AG04450 (cell line): ENCODE measurements at regions not wholly inside any gene's neighbourhood (a gene's known extent, or its start where the extent isn't known, plus 50 kb on each side); places are given as distances from the start of the nearest gene placed in this dataset.

Experiments used
- CTCF ChIA-PET: fragments of 300-600, 350-600 bp; formaldehyde crosslinking; extraction: SDS; loops from one replicate; lab custom pipeline; 2022; ENCODE audit warnings: antibody characterized with exemption, inconsistent platforms; lab: Charles Lee
- POLR2A ChIA-PET: fragments of 350-600 bp; formaldehyde crosslinking; extraction: SDS; loops from one replicate; lab custom pipeline; 2021; ENCODE audit warnings: antibody characterized with exemption, inconsistent platforms; lab: Yijun Ruan, JAX
- DNase-seq: peaks from one replicate; pipeline ENCODE4 v3.0.0-alpha.2; 2011; ENCODE audit warnings: low read depth, low spot score
- H3K27ac ChIP-seq: one replicate; pipeline ENCODE4 v1.5.1; 2012; ENCODE audit warnings: low read depth, low read length, control low read depth
- H3K27me3 ChIP-seq: one replicate; pipeline ENCODE4 v1.6.0; 2012; ENCODE audit warnings: low read length; ENCODE audit not compliant: control insufficient read depth, insufficient read depth
- H3K4me3 ChIP-seq: 2 replicates; pipeline ENCODE4 v1.5.1; 2011; ENCODE audit warnings: mild to moderate bottlenecking, low read depth, low read length, control low read depth
- H3K9me3 ChIP-seq: 2 replicates; pipeline ENCODE4 v1.5.1; 2012; ENCODE audit warnings: low read length; ENCODE audit not compliant: control insufficient read depth, insufficient read depth
- CTCF ChIP-seq: IDR thresholded peaks from 2 replicates; pipeline ENCODE4 v1.5.1; 2011; ENCODE audit warnings: low read depth, low read length, control low read depth, inconsistent platforms

GRCh38 chr2:160794926-160795325 is 301.3 kb upstream of the RBMS1 start:
- TF ChIP-seq CTCF: no peak
- ChIA-PET POLR2A (no interaction called here), CTCF (no interaction called here)
- H3K9me3 ChIP-seq: no peaks in the 10 kb centered on the region
- DNase-seq: no peak
- no peaks in the 10 kb centered on the region for H3K27me3 ChIP-seq
- H3K4me3 ChIP-seq: no peak overlapping the region
- H3K27ac ChIP-seq: no peak overlapping the region

GRCh38 chr2:160803881-160804280 is 310.3 kb upstream of the RBMS1 start:
- H3K27me3 ChIP-seq: no peaks in the 10 kb centered on the region
- no peaks in the 10 kb centered on the region; the same call in 1 of the 2 replicates for H3K9me3 ChIP-seq
- no peak for DNase-seq
- ChIA-PET POLR2A (no interaction called here), CTCF (no interaction called here)
- no peak overlapping the region for H3K4me3 ChIP-seq
- no peak for TF ChIP-seq CTCF
- H3K27ac ChIP-seq: no peak overlapping the region

GRCh38 chr2:160810406-160810805 is 316.8 kb upstream of the RBMS1 start:
- TF ChIP-seq CTCF: no peak
- no peaks in the 10 kb centered on the region; the same call in 1 of the 2 replicates for H3K9me3 ChIP-seq
- DNase-seq: no peak
- ChIA-PET CTCF (no interaction called here), POLR2A (no interaction called here)
- no peak overlapping the region for H3K4me3 ChIP-seq
- no peaks in the 10 kb centered on the region for H3K27me3 ChIP-seq
- H3K27ac ChIP-seq: no peak overlapping the region

- ChIA-PET POLR2A (no interaction called here), CTCF (no interaction called here)
- Histone ChIP-seq H3K4me3 (no peak overlapping the region), H3K27me3 (no peaks in the 10 kb centered on the region), H3K27ac (no peak overlapping the region), H3K9me3 (no peaks in the 10 kb centered on the region)
- no peak for TF ChIP-seq CTCF
- no peak for DNase-seq
Observed at GRCh38 chr2:160812830-160813505, 319.4 kb upstream of the RBMS1 start.

- TF ChIP-seq CTCF: no peak
- ChIA-PET POLR2A (no interaction called here), CTCF (no interaction called here)
- no peaks in the 10 kb centered on the region for H3K27me3 ChIP-seq
- no peak for DNase-seq
- no peak overlapping the region for H3K27ac ChIP-seq
- H3K9me3 ChIP-seq: no peaks in the 10 kb centered on the region
- H3K4me3 ChIP-seq: no peak overlapping the region
Observed at GRCh38 chr2:160813506-160813858, 319.9 kb upstream of the RBMS1 start.
